HL-60 (cell line): ENCODE measurements at regions not wholly inside any gene's neighbourhood (a gene's known extent, or its start where the extent isn't known, plus 50 kb on each side); places are given as distances from the start of the nearest gene placed in this dataset.

Source experiments
- POLR2AphosphoS5 ChIP-seq: IDR thresholded peaks from 2 replicates; pipeline ENCODE4 v1.6.1; 2012; ENCODE audit warnings: low read depth
- TF ChIP-seq, protein P1 (sequence below): IDR thresholded peaks from one replicate; pipeline ENCODE4 v1.5.1; 2011; ENCODE audit warnings: low read length, control low read depth, inconsistent platforms; ENCODE audit not compliant: insufficient read depth

DNA sequence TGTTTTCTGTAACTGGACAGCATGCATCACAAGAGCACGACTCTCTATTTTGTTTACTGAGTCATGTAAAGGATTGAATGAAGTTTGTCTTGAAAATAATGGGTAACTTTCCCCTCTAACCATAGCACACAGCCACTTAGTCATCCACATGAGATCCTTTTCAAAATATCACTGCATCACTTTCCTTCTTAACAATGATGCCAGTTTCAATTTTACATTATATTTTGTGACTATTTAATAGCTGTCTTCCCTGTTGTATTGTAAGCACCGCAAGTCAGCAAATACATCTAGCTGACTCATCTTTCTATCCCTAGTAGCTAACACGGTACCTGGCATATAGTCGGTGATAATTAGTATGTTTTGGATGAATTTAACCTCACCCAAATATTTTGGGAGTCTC, 83.3 kb upstream of the PPM1H start:
- TF ChIP-seq, protein P1, sequence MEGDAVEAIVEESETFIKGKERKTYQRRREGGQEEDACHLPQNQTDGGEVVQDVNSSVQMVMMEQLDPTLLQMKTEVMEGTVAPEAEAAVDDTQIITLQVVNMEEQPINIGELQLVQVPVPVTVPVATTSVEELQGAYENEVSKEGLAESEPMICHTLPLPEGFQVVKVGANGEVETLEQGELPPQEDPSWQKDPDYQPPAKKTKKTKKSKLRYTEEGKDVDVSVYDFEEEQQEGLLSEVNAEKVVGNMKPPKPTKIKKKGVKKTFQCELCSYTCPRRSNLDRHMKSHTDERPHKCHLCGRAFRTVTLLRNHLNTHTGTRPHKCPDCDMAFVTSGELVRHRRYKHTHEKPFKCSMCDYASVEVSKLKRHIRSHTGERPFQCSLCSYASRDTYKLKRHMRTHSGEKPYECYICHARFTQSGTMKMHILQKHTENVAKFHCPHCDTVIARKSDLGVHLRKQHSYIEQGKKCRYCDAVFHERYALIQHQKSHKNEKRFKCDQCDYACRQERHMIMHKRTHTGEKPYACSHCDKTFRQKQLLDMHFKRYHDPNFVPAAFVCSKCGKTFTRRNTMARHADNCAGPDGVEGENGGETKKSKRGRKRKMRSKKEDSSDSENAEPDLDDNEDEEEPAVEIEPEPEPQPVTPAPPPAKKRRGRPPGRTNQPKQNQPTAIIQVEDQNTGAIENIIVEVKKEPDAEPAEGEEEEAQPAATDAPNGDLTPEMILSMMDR: no peak
- TF ChIP-seq POLR2AphosphoS5: no peak
